Erythroblast (primary cell): ENCODE measurements at regions not wholly inside any gene's neighbourhood (a gene's known extent, or its start where the extent isn't known, plus 50 kb on each side); places are given as distances from the start of the nearest gene placed in this dataset.

Experiments used
- GATA1 ChIP-seq: IDR thresholded peaks from 2 replicates; pipeline ENCODE4 v1.6.1; 2011; ENCODE audit warnings: low read depth, mild to moderate bottlenecking, control low read depth, low read length, moderate library complexity
- POLR2A ChIP-seq: IDR thresholded peaks from 2 replicates; pipeline ENCODE4 v1.6.1; 2011; ENCODE audit warnings: mild to moderate bottlenecking, low read length

GRCh38 chr13:58949646-58950045 lies 1214.1 kb downstream of the DIAPH3 start:
- no peak for TF ChIP-seq POLR2A
- TF ChIP-seq GATA1: no peak
